ENCODE measurements at regions not wholly inside any gene's neighbourhood (a gene's known extent, or its start where the extent isn't known, plus 50 kb on each side); places are given as distances from the start of the nearest gene placed in this dataset.

DNA sequence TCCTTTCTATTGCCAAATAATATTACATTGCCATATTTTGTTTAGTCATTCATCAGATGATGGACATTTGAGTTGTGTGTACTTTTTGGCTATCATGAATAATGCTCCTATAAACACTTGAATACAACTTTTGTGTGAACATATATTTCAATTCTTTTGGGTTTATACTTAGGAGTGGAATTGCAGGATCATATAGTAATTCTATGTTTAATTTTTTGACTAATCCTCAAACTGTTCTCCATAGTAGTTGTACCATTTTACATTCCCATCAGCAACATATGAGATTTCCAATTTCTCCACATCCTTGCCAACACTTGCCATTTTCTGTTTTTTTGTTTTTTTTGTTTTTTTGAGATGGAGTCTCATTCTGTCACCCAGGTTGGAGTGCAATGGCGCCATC lies 87.2 kb downstream of the B3GNT2 start:
- TF ChIP-seq, protein P1, sequence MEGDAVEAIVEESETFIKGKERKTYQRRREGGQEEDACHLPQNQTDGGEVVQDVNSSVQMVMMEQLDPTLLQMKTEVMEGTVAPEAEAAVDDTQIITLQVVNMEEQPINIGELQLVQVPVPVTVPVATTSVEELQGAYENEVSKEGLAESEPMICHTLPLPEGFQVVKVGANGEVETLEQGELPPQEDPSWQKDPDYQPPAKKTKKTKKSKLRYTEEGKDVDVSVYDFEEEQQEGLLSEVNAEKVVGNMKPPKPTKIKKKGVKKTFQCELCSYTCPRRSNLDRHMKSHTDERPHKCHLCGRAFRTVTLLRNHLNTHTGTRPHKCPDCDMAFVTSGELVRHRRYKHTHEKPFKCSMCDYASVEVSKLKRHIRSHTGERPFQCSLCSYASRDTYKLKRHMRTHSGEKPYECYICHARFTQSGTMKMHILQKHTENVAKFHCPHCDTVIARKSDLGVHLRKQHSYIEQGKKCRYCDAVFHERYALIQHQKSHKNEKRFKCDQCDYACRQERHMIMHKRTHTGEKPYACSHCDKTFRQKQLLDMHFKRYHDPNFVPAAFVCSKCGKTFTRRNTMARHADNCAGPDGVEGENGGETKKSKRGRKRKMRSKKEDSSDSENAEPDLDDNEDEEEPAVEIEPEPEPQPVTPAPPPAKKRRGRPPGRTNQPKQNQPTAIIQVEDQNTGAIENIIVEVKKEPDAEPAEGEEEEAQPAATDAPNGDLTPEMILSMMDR (IDR thresholded peaks at IDR 0.05; ENCODE audit: borderline replicate concordance, insufficient read depth, low read depth, low read length), result no peak

DNA sequence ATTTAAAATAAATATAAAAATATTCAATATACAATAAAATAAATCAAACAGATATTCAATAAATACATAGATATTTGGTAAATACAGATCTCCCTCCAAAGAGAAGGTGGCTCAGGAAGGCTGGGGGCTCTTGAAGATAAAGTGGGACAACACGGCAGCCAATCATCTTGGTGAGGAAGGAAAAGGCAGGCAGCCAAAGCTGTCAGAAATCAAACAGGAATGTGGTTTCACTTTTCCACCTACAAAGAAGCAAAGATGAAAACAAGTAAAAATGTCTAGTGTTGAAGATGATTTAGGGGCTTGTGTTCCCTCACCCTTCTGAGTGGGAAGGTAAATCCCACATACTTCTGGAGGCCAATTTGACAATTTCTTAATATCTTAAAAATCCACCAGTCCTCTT lies 85.7 kb downstream of the B3GNT2 start:
- H3K4me3 ChIP-seq (ENCODE audit: low read depth, low read length), result no peak overlapping the region
- TF ChIP-seq, protein P1 (IDR thresholded peaks at IDR 0.05; ENCODE audit: borderline replicate concordance, insufficient read depth, low read depth, low read length), result no peak

More for the DNA sequence above, 87.2 kb downstream of the B3GNT2 start:
- no peak overlapping the region for H3K4me3 ChIP-seq (ENCODE audit: low read depth, low read length)

DNA sequence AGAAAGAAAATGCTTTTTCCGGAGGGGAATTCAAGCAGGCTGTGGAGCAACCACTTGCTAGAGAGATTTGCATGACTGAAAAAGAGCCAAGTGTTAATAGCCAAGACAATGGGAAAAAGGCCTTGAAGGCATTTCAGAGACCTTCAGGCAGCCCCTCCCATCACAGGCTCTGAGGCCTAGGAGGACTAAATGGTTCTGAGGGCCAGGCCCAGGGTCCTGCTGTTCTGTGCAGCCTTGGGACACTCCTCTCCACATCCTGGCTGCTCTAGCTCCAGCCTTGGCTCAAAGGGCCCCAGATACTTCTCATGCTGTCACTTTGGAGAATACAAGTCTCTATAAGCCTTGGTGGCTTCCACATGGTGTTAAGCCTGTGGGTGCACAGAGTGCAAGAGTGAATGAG lies 81.8 kb downstream of the B3GNT2 start:
- TF ChIP-seq, protein P1 (IDR thresholded peaks at IDR 0.05; ENCODE audit: borderline replicate concordance, insufficient read depth, low read depth, low read length), result no peak
- H3K4me3 ChIP-seq (ENCODE audit: low read depth, low read length), result no peak overlapping the region
